ENCODE measurements at regions not wholly inside any gene's neighbourhood (a gene's known extent, or its start where the extent isn't known, plus 50 kb on each side); places are given as distances from the start of the nearest gene placed in this dataset.

GRCh38 chr4:81604683-81605218 is 133.0 kb upstream of the RASGEF1B start:
- H3K27me3 Mint-ChIP-seq (ENCODE audit: low read depth), result no peaks in the 10 kb centered on the region
- DNase-seq, result no peak
- intact Hi-C loops (cut with micrococcal nuclease), result loop anchor here (10.0 kb wide), 1 partner anchor 200 kb away; no protein-coding TSS in a partner anchor
- peaks cover 8% of the 10 kb centered on the region for H3K4me1 Mint-ChIP-seq (ENCODE audit: low read depth)
- no peak overlapping the region for H3K27ac Mint-ChIP-seq
- no peaks in the 10 kb centered on the region for H3K36me3 Mint-ChIP-seq (ENCODE audit: low read depth)
- no peaks in the 10 kb centered on the region for H3K9me3 Mint-ChIP-seq
- H3K4me3 Mint-ChIP-seq, result no peak overlapping the region
- CTCF ChIA-PET, result interaction anchor here (0.6 kb wide), 1 partner anchor 59 kb away, joined by 4 read pairs; no protein-coding TSS in a partner anchor

- H3K4me1 Mint-ChIP-seq (ENCODE audit: low read depth), result peaks cover 8% of the 10 kb centered on the region
- CTCF ChIA-PET, result no interaction called here
- no peak overlapping the region for H3K4me3 Mint-ChIP-seq
- no peaks in the 10 kb centered on the region for H3K27me3 Mint-ChIP-seq (ENCODE audit: low read depth)
- H3K9me3 Mint-ChIP-seq, result no peaks in the 10 kb centered on the region
- no peak for DNase-seq
- no peaks in the 10 kb centered on the region for H3K36me3 Mint-ChIP-seq (ENCODE audit: low read depth)
- intact Hi-C loops (cut with micrococcal nuclease), result loop anchor here (10.0 kb wide), 1 partner anchor 198 kb away; no protein-coding TSS in a partner anchor
- H3K27ac Mint-ChIP-seq, result no peak overlapping the region
These were observed 131.1 kb upstream of the RASGEF1B start for GRCh38 chr4:81602854-81603253.

- H3K27me3 Mint-ChIP-seq (ENCODE audit: low read depth), result no peaks in the 10 kb centered on the region
- peaks cover 5% of the 10 kb centered on the region for H3K4me1 Mint-ChIP-seq (ENCODE audit: low read depth)
These were observed 129.6 kb upstream of the RASGEF1B start for GRCh38 chr4:81601358-81601694.

GRCh38 chr4:81600520-81601357 is 129.0 kb upstream of the RASGEF1B start:
- intact Hi-C loops (cut with micrococcal nuclease), result loop anchor here (10.0 kb wide), 1 partner anchor 196 kb away; no protein-coding TSS in a partner anchor
- CTCF ChIA-PET, result no interaction called here
- peaks cover 8% of the 10 kb centered on the region for H3K4me1 Mint-ChIP-seq (ENCODE audit: low read depth)
- no peaks in the 10 kb centered on the region for H3K36me3 Mint-ChIP-seq (ENCODE audit: low read depth)
- H3K27me3 Mint-ChIP-seq (ENCODE audit: low read depth), result no peaks in the 10 kb centered on the region
- H3K4me3 Mint-ChIP-seq, result no peak overlapping the region
- no peaks in the 10 kb centered on the region for H3K9me3 Mint-ChIP-seq
- H3K27ac Mint-ChIP-seq, result no peak overlapping the region
- DNase-seq, result no peak

More at GRCh38 chr4:81601358-81601694, 129.6 kb upstream of the RASGEF1B start:
- Mint-ChIP-seq H3K27ac (no peak overlapping the region), H3K9me3 (no peaks in the 10 kb centered on the region), H3K36me3 (ENCODE audit: low read depth) (no peaks in the 10 kb centered on the region), H3K4me3 (no peak overlapping the region)
- intact Hi-C loops (cut with micrococcal nuclease), result loop anchor here (10.0 kb wide), 1 partner anchor 197 kb away; no protein-coding TSS in a partner anchor
- CTCF ChIA-PET, result no interaction called here
- no peak for DNase-seq

- CTCF ChIA-PET, result no interaction called here
- H3K36me3 Mint-ChIP-seq (ENCODE audit: low read depth), result no peaks in the 10 kb centered on the region
- intact Hi-C loops (cut with micrococcal nuclease), result loop anchor here (10.0 kb wide), 1 partner anchor 195 kb away; no protein-coding TSS in a partner anchor
- no peak for DNase-seq
- H3K4me3 Mint-ChIP-seq, result no peak overlapping the region
- H3K4me1 Mint-ChIP-seq (ENCODE audit: low read depth), result peaks cover 7% of the 10 kb centered on the region
- H3K27me3 Mint-ChIP-seq (ENCODE audit: low read depth), result no peaks in the 10 kb centered on the region
- no peak overlapping the region for H3K27ac Mint-ChIP-seq
- no peaks in the 10 kb centered on the region for H3K9me3 Mint-ChIP-seq
These were observed 128.2 kb upstream of the RASGEF1B start for GRCh38 chr4:81599742-81600380.

- Mint-ChIP-seq H3K27ac (no peak overlapping the region), H3K4me1 (ENCODE audit: low read depth) (peaks cover 11% of the 10 kb centered on the region), H3K4me3 (no peak overlapping the region), H3K36me3 (ENCODE audit: low read depth) (no peaks in the 10 kb centered on the region), H3K27me3 (ENCODE audit: low read depth) (no peaks in the 10 kb centered on the region), H3K9me3 (no peaks in the 10 kb centered on the region)
- DNase-seq, result no peak
- CTCF ChIA-PET, result interaction anchor here (0.7 to 1.4 kb wide), 4 partner anchors 18 to 337 kb away, joined by 3 to 4 read pairs (median 3); no protein-coding TSS in a partner anchor
- intact Hi-C loops (cut with micrococcal nuclease), result no loop called here
These were observed 124.3 kb upstream of the RASGEF1B start for GRCh38 chr4:81595798-81596610.

- intact Hi-C loops (cut with micrococcal nuclease), result no loop called here
- no peaks in the 10 kb centered on the region for H3K27me3 Mint-ChIP-seq (ENCODE audit: low read depth)
- CTCF ChIA-PET, result interaction anchor here (0.7 to 1.4 kb wide), 3 partner anchors 17 to 336 kb away, joined by 3 to 4 read pairs (median 3); no protein-coding TSS in a partner anchor
- no peak overlapping the region for H3K27ac Mint-ChIP-seq
- H3K36me3 Mint-ChIP-seq (ENCODE audit: low read depth), result no peaks in the 10 kb centered on the region
- no peak overlapping the region for H3K4me3 Mint-ChIP-seq
- H3K4me1 Mint-ChIP-seq (ENCODE audit: low read depth), result peaks cover 11% of the 10 kb centered on the region
- DNase-seq, result no peak
- no peaks in the 10 kb centered on the region for H3K9me3 Mint-ChIP-seq
These were observed 123.6 kb upstream of the RASGEF1B start for GRCh38 chr4:81595287-81595686.

- Mint-ChIP-seq H3K4me3 (no peak overlapping the region), H3K27me3 (ENCODE audit: low read depth) (no peaks in the 10 kb centered on the region), H3K4me1 (ENCODE audit: low read depth) (peaks cover 15% of the 10 kb centered on the region), H3K27ac (no peak overlapping the region), H3K9me3 (no peaks in the 10 kb centered on the region), H3K36me3 (ENCODE audit: low read depth) (no peaks in the 10 kb centered on the region)
- CTCF ChIA-PET, result interaction anchor here (1.4 kb wide), 1 partner anchor 21 kb away, joined by 3 read pairs; no protein-coding TSS in a partner anchor
- intact Hi-C loops (cut with micrococcal nuclease), result no loop called here
- no peak for DNase-seq
These were observed 122.9 kb upstream of the RASGEF1B start for GRCh38 chr4:81594490-81595159.

- intact Hi-C loops (cut with micrococcal nuclease), result no loop called here
- Mint-ChIP-seq H3K4me1 (ENCODE audit: low read depth) (peaks cover 24% of the 10 kb centered on the region), H3K36me3 (ENCODE audit: low read depth) (no peaks in the 10 kb centered on the region), H3K27ac (no peak overlapping the region), H3K9me3 (no peaks in the 10 kb centered on the region), H3K4me3 (no peak overlapping the region), H3K27me3 (ENCODE audit: low read depth) (no peaks in the 10 kb centered on the region)
- DNase-seq, result no peak
- CTCF ChIA-PET, result no interaction called here
These were observed 121.0 kb upstream of the RASGEF1B start for GRCh38 chr4:81592701-81593100.

- H3K4me3 Mint-ChIP-seq, result no peak overlapping the region
- intact Hi-C loops (cut with micrococcal nuclease), result no loop called here
- H3K4me1 Mint-ChIP-seq (ENCODE audit: low read depth), result peaks cover 19% of the 10 kb centered on the region
- CTCF ChIA-PET, result no interaction called here
- no peaks in the 10 kb centered on the region for H3K27me3 Mint-ChIP-seq (ENCODE audit: low read depth)
- no peaks in the 10 kb centered on the region for H3K9me3 Mint-ChIP-seq
- H3K36me3 Mint-ChIP-seq (ENCODE audit: low read depth), result no peaks in the 10 kb centered on the region
- H3K27ac Mint-ChIP-seq, result no peak overlapping the region
- DNase-seq, result no peak
These were observed 118.9 kb upstream of the RASGEF1B start for GRCh38 chr4:81590596-81590995.

GRCh38 chr4:81589262-81589661 is 117.6 kb upstream of the RASGEF1B start:
- no peak overlapping the region for H3K27ac Mint-ChIP-seq
- no peaks in the 10 kb centered on the region for H3K27me3 Mint-ChIP-seq (ENCODE audit: low read depth)
- H3K36me3 Mint-ChIP-seq (ENCODE audit: low read depth), result no peaks in the 10 kb centered on the region
- no peak for DNase-seq
- CTCF ChIA-PET, result no interaction called here
- H3K4me1 Mint-ChIP-seq (ENCODE audit: low read depth), result peaks cover 19% of the 10 kb centered on the region
- intact Hi-C loops (cut with micrococcal nuclease), result loop anchor here (1.0 to 2.0 kb wide), 3 partner anchors 64 to 118 kb away; partner anchors contain the start of gene RASGEF1B
- no peaks in the 10 kb centered on the region for H3K9me3 Mint-ChIP-seq
- no peak overlapping the region for H3K4me3 Mint-ChIP-seq

Measured in activated naive CD4-positive, alpha-beta T cell treated with anti-CD3 and anti-CD28 coated beads for 36 hours (primary cell).